Adrenal gland (tissue), 5 donors: ENCODE measurements at regions not wholly inside any gene's neighbourhood (a gene's known extent, or its start where the extent isn't known, plus 50 kb on each side); places are given as distances from the start of the nearest gene placed in this dataset.

Experiments
- CTCF ChIP-seq, 6 experiments: fragments of 450-650 bp in 4 of 6; fragments of 200-600 bp in 2 of 6; sonication (generic) in 1 of 6; IDR thresholded peaks; 1 replicate in 5 of 6; 2 replicates in 1 of 6; pipeline versions ENCODE4 v1.5.1 to v1.8.0; 2016 to 2021; ENCODE audit warnings: antibody characterized with exemption in 6 of 6, mild to moderate bottlenecking in 2 of 6, moderate library complexity in 1 of 6
- POLR2A ChIP-seq, 2 donors: fragments of 450-650 bp; IDR thresholded peaks; one replicate each; pipeline ENCODE4 v1.6.1; 2017; ENCODE audit warnings: antibody characterized with exemption in 2 of 2, mild to moderate bottlenecking in 2 of 2, moderate library complexity in 1 of 2
- donor health status: DM: no; HTN: no; CAD: no.

- TF ChIP-seq CTCF (IDR thresholded peaks at IDR 0.05) (no peak), POLR2A (IDR thresholded peaks at IDR 0.05) (no peak)
Measured at GRCh38 chr14:71508901-71509300, 423.3 kb upstream of the RGS6 start.
